ENCODE measurements at regions not wholly inside any gene's neighbourhood (a gene's known extent, or its start where the extent isn't known, plus 50 kb on each side); places are given as distances from the start of the nearest gene placed in this dataset.

- CTCF ChIA-PET, result no interaction called here
- Histone ChIP-seq H3K27ac (ENCODE audit: low read depth, low read length, poor library complexity, severe bottlenecking) (no peak overlapping the region), H3K4me1 (ENCODE audit: insufficient read depth, low read length, poor library complexity, severe bottlenecking) (no peaks in the 10 kb centered on the region), H3K27me3 (replicated peaks; ENCODE audit: insufficient read depth, low read depth, low read length, poor library complexity) (no peaks in the 10 kb centered on the region), H3K36me3 (ENCODE audit: insufficient read depth, low read length, poor library complexity, severe bottlenecking) (no peaks in the 10 kb centered on the region), H3K4me3 (ENCODE audit: low read depth, low read length, poor library complexity, severe bottlenecking) (no peak overlapping the region), H3K9me3 (ENCODE audit: low read depth, low read length, poor library complexity, severe bottlenecking) (no peaks in the 10 kb centered on the region)
- no TSS peak for BruUV-seq (replicated peaks)
- TF ChIP-seq CTCF (conservative IDR thresholded peaks at IDR 0.05; ENCODE audit: low read depth, low read length) (no peak), EZH2 (IDR thresholded peaks at IDR 0.05; ENCODE audit: borderline replicate concordance, low read depth, low read length, poor library complexity, severe bottlenecking) (no peak)
- intact Hi-C loops (cut with micrococcal nuclease; ENCODE audit: unreplicated experiment), result no loop called here
- POLR2A ChIA-PET (ENCODE audit: low non-redundant PET), result no interaction called here
- DNase-seq (ENCODE audit: low spot score), result no peak
These were observed 241.9 kb upstream of the ZFP64 start for GRCh38 chr20:52433326-52434040.

GRCh38 chr20:52432740-52433139 lies 241.2 kb upstream of the ZFP64 start:
- no peak for DNase-seq (ENCODE audit: low spot score)

DNA sequence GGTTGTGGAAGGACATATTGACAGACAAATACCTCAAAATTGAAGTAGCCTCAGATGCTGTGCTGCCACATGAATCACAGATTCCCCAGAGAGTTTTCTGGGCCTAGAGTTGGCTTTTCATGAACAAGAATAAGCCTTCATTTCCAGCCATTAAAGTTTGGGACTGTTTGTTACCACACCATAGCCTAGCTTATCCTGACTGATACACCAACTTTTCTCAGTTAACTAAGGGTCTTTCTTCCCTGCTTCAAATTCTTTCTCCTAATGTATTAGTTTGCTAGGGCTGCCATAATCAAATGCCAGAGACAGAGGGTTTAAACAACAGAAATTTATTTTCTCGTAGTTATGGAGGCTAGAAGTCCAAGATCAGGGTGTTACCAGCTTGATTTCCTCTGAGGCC lies 237.4 kb upstream of the ZFP64 start:
- Histone ChIP-seq H3K4me3 (ENCODE audit: low read depth, low read length, poor library complexity, severe bottlenecking) (no peak overlapping the region), H3K27ac (ENCODE audit: low read depth, low read length, poor library complexity, severe bottlenecking) (no peak overlapping the region), H3K9me3 (ENCODE audit: low read depth, low read length, poor library complexity, severe bottlenecking) (no peaks in the 10 kb centered on the region), H3K4me1 (ENCODE audit: insufficient read depth, low read length, poor library complexity, severe bottlenecking) (no peaks in the 10 kb centered on the region), H3K36me3 (ENCODE audit: insufficient read depth, low read length, poor library complexity, severe bottlenecking) (no peaks in the 10 kb centered on the region), H3K27me3 (replicated peaks; ENCODE audit: insufficient read depth, low read depth, low read length, poor library complexity) (no peaks in the 10 kb centered on the region)
- no TSS peak for BruUV-seq (replicated peaks)
- TF ChIP-seq CTCF (conservative IDR thresholded peaks at IDR 0.05; ENCODE audit: low read depth, low read length) (no peak), EZH2 (IDR thresholded peaks at IDR 0.05; ENCODE audit: borderline replicate concordance, low read depth, low read length, poor library complexity, severe bottlenecking) (no peak)
- no peak for DNase-seq (ENCODE audit: low spot score)
- POLR2A ChIA-PET (ENCODE audit: low non-redundant PET), result no interaction called here
- intact Hi-C loops (cut with micrococcal nuclease; ENCODE audit: unreplicated experiment), result no loop called here
- CTCF ChIA-PET, result no interaction called here

More at GRCh38 chr20:52432740-52433139, 241.2 kb upstream of the ZFP64 start:
- CTCF ChIA-PET, result no interaction called here
- intact Hi-C loops (cut with micrococcal nuclease; ENCODE audit: unreplicated experiment), result no loop called here
- no peaks in the 10 kb centered on the region for H3K27me3 ChIP-seq (replicated peaks; ENCODE audit: insufficient read depth, low read depth, low read length, poor library complexity)
- H3K4me3 ChIP-seq (ENCODE audit: low read depth, low read length, poor library complexity, severe bottlenecking), result no peak overlapping the region
- H3K27ac ChIP-seq (ENCODE audit: low read depth, low read length, poor library complexity, severe bottlenecking), result no peak overlapping the region
- no peaks in the 10 kb centered on the region for H3K4me1 ChIP-seq (ENCODE audit: insufficient read depth, low read length, poor library complexity, severe bottlenecking)
- BruUV-seq (replicated peaks), result no TSS peak
- TF ChIP-seq CTCF (conservative IDR thresholded peaks at IDR 0.05; ENCODE audit: low read depth, low read length) (no peak), EZH2 (IDR thresholded peaks at IDR 0.05; ENCODE audit: borderline replicate concordance, low read depth, low read length, poor library complexity, severe bottlenecking) (no peak)
- H3K9me3 ChIP-seq (ENCODE audit: low read depth, low read length, poor library complexity, severe bottlenecking), result no peaks in the 10 kb centered on the region
- POLR2A ChIA-PET (ENCODE audit: low non-redundant PET), result interaction anchor here (0.7 kb wide), 1 partner anchor 143 kb away, joined by 7 read pairs; no protein-coding TSS in a partner anchor
- H3K36me3 ChIP-seq (ENCODE audit: insufficient read depth, low read length, poor library complexity, severe bottlenecking), result no peaks in the 10 kb centered on the region
